ENCODE measurements at regions not wholly inside any gene's neighbourhood (a gene's known extent, or its start where the extent isn't known, plus 50 kb on each side); places are given as distances from the start of the nearest gene placed in this dataset.

DNA sequence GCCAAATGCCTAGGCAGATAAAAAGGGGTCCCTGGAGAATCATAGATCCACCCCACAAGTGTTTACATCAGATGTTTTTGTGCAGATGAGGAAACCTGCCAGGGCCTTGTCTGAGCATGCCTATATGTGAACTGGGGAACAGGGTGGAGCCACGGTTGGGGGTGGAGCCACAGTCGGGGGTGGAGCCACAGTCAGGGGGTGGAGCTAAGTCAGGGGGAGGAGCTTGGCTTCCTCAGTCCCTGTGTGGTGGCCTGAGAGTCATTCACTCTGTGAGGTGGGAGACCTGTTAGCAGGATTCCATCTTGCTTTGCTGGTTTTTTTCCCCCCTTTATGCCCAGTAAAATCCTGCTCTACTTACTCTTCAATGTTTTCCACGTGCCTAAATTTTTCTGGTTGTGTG lies 57.8 kb upstream of the TGFBR2 start:
- TF ChIP-seq RFX5 (IDR thresholded peaks at IDR 0.05; ENCODE audit: low read depth, low read length), result no peak
- TF ChIP-seq CTCF (conservative IDR thresholded peaks at IDR 0.05; ENCODE audit: low read depth, low read length), result no peak
- no peak for TF ChIP-seq BHLHE40 (IDR thresholded peaks at IDR 0.05; ENCODE audit: low read depth, low read length)
- TF ChIP-seq MAZ (IDR thresholded peaks at IDR 0.05; ENCODE audit: borderline replicate concordance, low read depth, low read length), result no peak
- no peak for TF ChIP-seq POLR2A (IDR thresholded peaks at IDR 0.05; ENCODE audit: low read depth, low read length)
- TF ChIP-seq, protein P1, sequence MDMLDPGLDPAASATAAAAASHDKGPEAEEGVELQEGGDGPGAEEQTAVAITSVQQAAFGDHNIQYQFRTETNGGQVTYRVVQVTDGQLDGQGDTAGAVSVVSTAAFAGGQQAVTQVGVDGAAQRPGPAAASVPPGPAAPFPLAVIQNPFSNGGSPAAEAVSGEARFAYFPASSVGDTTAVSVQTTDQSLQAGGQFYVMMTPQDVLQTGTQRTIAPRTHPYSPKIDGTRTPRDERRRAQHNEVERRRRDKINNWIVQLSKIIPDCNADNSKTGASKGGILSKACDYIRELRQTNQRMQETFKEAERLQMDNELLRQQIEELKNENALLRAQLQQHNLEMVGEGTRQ (IDR thresholded peaks at IDR 0.05; ENCODE audit: low read depth, low read length), result no peak
- TF ChIP-seq CHD1 (IDR thresholded peaks at IDR 0.05; ENCODE audit: low read depth, low read length), result no peak

All from IMR-90 (cell line).